IMR-90 (cell line): ENCODE measurements at regions not wholly inside any gene's neighbourhood (a gene's known extent, or its start where the extent isn't known, plus 50 kb on each side); places are given as distances from the start of the nearest gene placed in this dataset.

Source experiments
- CHD1 ChIP-seq: IDR thresholded peaks from 2 replicates; pipeline ENCODE4 v1.6.1; 2012; ENCODE audit warnings: low read depth, low read length, improper control_type of control experiment
- TF ChIP-seq, protein P1 (sequence below): conservative IDR thresholded peaks from 2 replicates; pipeline ENCODE4 v1.5.1; 2012; ENCODE audit warnings: mild to moderate bottlenecking, low read depth, low read length, improper control_type of control experiment

DNA sequence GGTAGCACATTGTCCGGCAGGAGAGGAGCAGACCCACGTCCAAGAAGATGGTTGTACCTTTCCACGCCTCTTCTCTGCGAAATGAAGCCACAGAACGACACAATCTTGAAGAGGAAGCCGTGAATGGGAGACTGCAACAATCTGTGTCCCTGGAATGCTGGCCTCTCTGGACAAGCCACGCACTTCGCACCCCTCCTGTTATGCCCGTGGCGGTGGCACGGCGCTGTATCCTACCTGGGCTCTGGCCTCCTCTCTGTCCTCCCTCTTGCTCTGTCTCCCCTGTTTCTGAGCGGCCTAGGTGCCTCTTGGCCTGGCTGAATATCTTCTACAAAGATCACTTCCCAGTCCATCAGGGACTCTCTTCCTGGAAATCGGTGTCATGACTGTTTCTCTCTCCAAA lies 717.8 kb downstream of the KCNJ18 start:
- TF ChIP-seq, protein P1, sequence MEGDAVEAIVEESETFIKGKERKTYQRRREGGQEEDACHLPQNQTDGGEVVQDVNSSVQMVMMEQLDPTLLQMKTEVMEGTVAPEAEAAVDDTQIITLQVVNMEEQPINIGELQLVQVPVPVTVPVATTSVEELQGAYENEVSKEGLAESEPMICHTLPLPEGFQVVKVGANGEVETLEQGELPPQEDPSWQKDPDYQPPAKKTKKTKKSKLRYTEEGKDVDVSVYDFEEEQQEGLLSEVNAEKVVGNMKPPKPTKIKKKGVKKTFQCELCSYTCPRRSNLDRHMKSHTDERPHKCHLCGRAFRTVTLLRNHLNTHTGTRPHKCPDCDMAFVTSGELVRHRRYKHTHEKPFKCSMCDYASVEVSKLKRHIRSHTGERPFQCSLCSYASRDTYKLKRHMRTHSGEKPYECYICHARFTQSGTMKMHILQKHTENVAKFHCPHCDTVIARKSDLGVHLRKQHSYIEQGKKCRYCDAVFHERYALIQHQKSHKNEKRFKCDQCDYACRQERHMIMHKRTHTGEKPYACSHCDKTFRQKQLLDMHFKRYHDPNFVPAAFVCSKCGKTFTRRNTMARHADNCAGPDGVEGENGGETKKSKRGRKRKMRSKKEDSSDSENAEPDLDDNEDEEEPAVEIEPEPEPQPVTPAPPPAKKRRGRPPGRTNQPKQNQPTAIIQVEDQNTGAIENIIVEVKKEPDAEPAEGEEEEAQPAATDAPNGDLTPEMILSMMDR = no peak
- TF ChIP-seq CHD1 = no peak
